ENCODE measurements at regions not wholly inside any gene's neighbourhood (a gene's known extent, or its start where the extent isn't known, plus 50 kb on each side); places are given as distances from the start of the nearest gene placed in this dataset.
"Not testable (repeated sequence)": the region's sequence is repeated elsewhere in the genome, so short reads cannot be mapped to it uniquely, and the experiment has no call there.

DNA sequence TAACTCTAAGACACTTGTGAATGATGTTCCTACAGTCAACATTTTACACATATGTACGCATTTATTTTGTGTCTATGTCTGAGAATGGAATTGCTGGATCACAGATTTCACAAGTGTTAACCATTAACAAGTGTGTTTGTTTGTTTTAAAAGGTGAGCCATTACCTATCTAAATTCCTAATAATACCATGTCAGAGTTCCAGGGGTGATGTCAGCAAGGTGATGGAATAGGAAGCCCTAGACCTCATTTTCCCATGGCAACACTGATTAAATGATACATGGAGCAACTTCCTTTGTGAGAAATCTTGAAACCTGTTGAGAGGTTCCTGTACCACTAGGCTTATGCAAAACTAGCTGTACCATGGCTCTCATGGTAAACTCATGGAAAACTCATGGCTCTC is 309.7 kb downstream of the CYLC2 start:
- H3K4me3 ChIP-seq (ENCODE audit: low read depth, low read length): no peak overlapping the region
- H3K27me3 ChIP-seq (ENCODE audit: control insufficient read depth, insufficient read depth, low read length): no peaks in the 10 kb centered on the region
- H3K9ac ChIP-seq (ENCODE audit: low read depth, low read length): no peak overlapping the region
- no peaks in the 10 kb centered on the region for H3K36me3 ChIP-seq (ENCODE audit: control insufficient read depth, insufficient read depth, low read length)
- H3K4me1 ChIP-seq (ENCODE audit: control insufficient read depth, insufficient read depth, low read length): no peaks in the 10 kb centered on the region
- H3K27ac ChIP-seq (ENCODE audit: low read depth, low read length): no peak overlapping the region
- H3K9me3 ChIP-seq (ENCODE audit: control insufficient read depth, insufficient read depth, low read length): no peaks in the 10 kb centered on the region; the same call in 1 of the 2 replicates

DNA sequence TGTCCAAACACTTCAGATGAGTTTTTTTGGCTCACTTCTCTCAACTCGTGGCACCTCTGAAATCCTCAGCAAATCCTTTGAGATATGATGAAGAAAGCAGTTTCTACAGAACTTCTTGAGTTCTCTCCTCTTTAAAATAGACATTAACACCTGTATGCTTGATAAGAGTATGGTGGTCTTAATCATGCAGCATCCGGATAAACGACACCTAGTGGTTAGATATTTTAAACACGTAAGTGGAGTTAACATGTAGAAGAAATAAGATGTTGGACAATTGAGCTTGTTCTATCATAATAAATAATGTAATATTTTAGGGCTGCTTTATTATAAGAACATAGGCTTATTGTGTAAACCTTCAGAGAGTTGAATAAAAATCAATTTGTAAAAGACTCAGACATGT is 324.8 kb downstream of the CYLC2 start:
- Histone ChIP-seq H3K9me3 (ENCODE audit: control insufficient read depth, insufficient read depth, low read length) (no peaks in the 10 kb centered on the region), H3K4me1 (ENCODE audit: control insufficient read depth, insufficient read depth, low read length) (no peaks in the 10 kb centered on the region), H3K27ac (ENCODE audit: low read depth, low read length) (no peak overlapping the region), H3K36me3 (ENCODE audit: control insufficient read depth, insufficient read depth, low read length) (no peaks in the 10 kb centered on the region), H3K9ac (ENCODE audit: low read depth, low read length) (no peak overlapping the region), H3K27me3 (ENCODE audit: control insufficient read depth, insufficient read depth, low read length) (no peaks in the 10 kb centered on the region), H3K4me3 (ENCODE audit: low read depth, low read length) (no peak overlapping the region)

DNA sequence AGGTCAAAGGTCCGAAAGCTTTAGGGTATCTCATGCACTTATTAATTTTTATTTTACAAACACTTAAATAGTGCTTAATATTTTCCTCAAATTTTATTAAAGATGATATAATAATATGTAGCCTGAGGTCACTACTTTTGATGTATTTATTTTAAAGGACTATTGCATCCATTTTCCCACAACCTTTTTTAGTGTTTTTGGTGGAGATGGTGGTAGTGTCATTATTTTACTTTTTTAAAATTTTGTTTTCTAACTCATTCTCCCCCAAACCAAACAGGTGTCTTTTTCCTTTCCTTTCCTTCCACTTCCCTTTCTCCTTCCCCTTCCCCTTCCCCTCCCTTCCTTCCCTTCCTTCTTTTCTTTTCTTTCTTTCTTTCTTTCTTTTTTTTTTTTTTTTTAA is 328.6 kb downstream of the CYLC2 start:
- no peak overlapping the region for H3K4me3 ChIP-seq (ENCODE audit: low read depth, low read length)
- H3K36me3 ChIP-seq (ENCODE audit: control insufficient read depth, insufficient read depth, low read length): no peaks in the 10 kb centered on the region
- H3K27ac ChIP-seq (ENCODE audit: low read depth, low read length): no peak overlapping the region
- no peaks in the 10 kb centered on the region for H3K4me1 ChIP-seq (ENCODE audit: control insufficient read depth, insufficient read depth, low read length)
- no peaks in the 10 kb centered on the region for H3K27me3 ChIP-seq (ENCODE audit: control insufficient read depth, insufficient read depth, low read length)
- no peak overlapping the region for H3K9ac ChIP-seq (ENCODE audit: low read depth, low read length)
- no peaks in the 10 kb centered on the region for H3K9me3 ChIP-seq (ENCODE audit: control insufficient read depth, insufficient read depth, low read length)

- Histone ChIP-seq H3K9me3 (ENCODE audit: control insufficient read depth, insufficient read depth, low read length) (no peaks in the 10 kb centered on the region), H3K4me3 (ENCODE audit: low read depth, low read length) (no peak overlapping the region), H3K4me1 (ENCODE audit: control insufficient read depth, insufficient read depth, low read length) (no peaks in the 10 kb centered on the region), H3K9ac (ENCODE audit: low read depth, low read length) (no peak overlapping the region), H3K27ac (ENCODE audit: low read depth, low read length) (no peak overlapping the region), H3K36me3 (ENCODE audit: control insufficient read depth, insufficient read depth, low read length) (no peaks in the 10 kb centered on the region), H3K27me3 (ENCODE audit: control insufficient read depth, insufficient read depth, low read length) (no peaks in the 10 kb centered on the region)
Measured at GRCh38 chr9:103335461-103335860, 340.3 kb downstream of the CYLC2 start.

DNA sequence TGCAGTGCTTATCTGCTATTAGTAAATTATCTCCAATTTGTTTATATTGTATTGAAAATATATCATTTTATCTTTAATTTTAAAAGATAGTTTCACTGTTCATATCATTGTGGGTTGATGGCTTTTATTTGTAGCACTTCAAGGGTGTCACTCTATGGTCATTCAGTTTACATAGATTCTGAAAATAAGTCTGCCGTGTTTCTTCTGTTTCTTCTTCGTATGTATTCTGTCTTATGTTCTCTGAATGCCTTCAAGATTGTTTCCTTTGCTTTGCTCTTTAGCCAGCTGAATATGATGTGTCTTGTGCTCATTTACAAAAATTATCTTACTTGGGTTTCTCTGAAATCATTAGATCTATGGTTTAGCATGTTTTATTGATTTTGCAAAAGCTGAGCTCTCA is 359.9 kb downstream of the CYLC2 start:
- no peaks in the 10 kb centered on the region for H3K27me3 ChIP-seq (ENCODE audit: control insufficient read depth, insufficient read depth, low read length)
- no peaks in the 10 kb centered on the region for H3K4me1 ChIP-seq (ENCODE audit: control insufficient read depth, insufficient read depth, low read length)
- no peaks in the 10 kb centered on the region for H3K36me3 ChIP-seq (ENCODE audit: control insufficient read depth, insufficient read depth, low read length)
- H3K9ac ChIP-seq (ENCODE audit: low read depth, low read length): no peak overlapping the region
- peaks cover 7% of the 10 kb centered on the region for H3K9me3 ChIP-seq (ENCODE audit: control insufficient read depth, insufficient read depth, low read length)
- no peak overlapping the region for H3K27ac ChIP-seq (ENCODE audit: low read depth, low read length)
- H3K4me3 ChIP-seq (ENCODE audit: low read depth, low read length): no peak overlapping the region

DNA sequence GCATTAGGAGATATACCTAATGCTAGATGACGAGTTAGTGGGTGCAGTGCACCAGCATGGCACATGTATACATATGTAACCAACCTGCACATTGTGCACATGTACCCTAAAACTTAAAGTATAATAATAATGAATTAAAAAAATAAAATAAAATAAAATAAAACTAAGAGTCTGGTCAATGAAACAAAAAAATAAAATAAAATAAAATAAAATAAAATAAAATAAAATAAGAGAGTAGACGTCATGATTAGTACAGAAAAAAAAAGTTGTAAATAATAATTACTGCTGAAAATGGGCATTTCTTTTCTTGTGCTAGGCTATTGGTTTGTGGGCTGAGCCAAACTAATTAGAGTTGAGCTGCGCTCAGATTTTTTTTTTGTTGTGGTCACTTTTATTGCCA is 362.8 kb downstream of the CYLC2 start:
- H3K27me3 ChIP-seq (ENCODE audit: control insufficient read depth, insufficient read depth, low read length); H3K27ac ChIP-seq (ENCODE audit: low read depth, low read length); H3K9me3 ChIP-seq (ENCODE audit: control insufficient read depth, insufficient read depth, low read length); H3K9ac ChIP-seq (ENCODE audit: low read depth, low read length); H3K36me3 ChIP-seq (ENCODE audit: control insufficient read depth, insufficient read depth, low read length); H3K4me1 ChIP-seq (ENCODE audit: control insufficient read depth, insufficient read depth, low read length); H3K4me3 ChIP-seq (ENCODE audit: low read depth, low read length): not testable (repeated sequence)

- Histone ChIP-seq H3K9me3 (ENCODE audit: control insufficient read depth, insufficient read depth, low read length) (no peaks in the 10 kb centered on the region), H3K27ac (ENCODE audit: low read depth, low read length) (no peak overlapping the region)
Measured at GRCh38 chr9:103361906-103362305, 366.8 kb downstream of the CYLC2 start.

DNA sequence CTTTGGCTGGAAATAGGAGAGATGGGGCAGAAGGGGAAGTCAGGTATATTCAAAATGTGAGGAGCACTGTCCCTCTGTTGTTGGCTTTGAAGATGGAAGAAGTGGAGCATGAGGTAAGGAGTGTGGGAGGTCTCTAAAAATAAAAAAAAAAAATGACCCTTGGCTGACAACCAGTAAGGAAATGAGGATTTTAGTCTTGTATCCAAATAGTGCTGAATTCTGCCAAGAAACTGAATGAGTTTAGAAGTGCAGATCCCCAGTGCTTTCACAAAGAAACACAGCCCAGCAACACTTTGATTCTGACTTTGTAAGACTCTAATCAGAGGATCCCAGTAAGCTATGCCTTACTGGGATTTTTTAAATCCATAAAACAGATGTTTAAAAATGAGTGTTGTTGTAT is 367.9 kb downstream of the CYLC2 start:
- Histone ChIP-seq H3K4me1 (ENCODE audit: control insufficient read depth, insufficient read depth, low read length) (no peaks in the 10 kb centered on the region), H3K36me3 (ENCODE audit: control insufficient read depth, insufficient read depth, low read length) (no peaks in the 10 kb centered on the region), H3K9ac (ENCODE audit: low read depth, low read length) (no peak overlapping the region), H3K9me3 (ENCODE audit: control insufficient read depth, insufficient read depth, low read length) (no peaks in the 10 kb centered on the region), H3K27ac (ENCODE audit: low read depth, low read length) (no peak overlapping the region), H3K27me3 (ENCODE audit: control insufficient read depth, insufficient read depth, low read length) (no peaks in the 10 kb centered on the region), H3K4me3 (ENCODE audit: low read depth, low read length) (no peak overlapping the region)

More at GRCh38 chr9:103361906-103362305, 366.8 kb downstream of the CYLC2 start:
- Histone ChIP-seq H3K9ac (ENCODE audit: low read depth, low read length) (no peak overlapping the region), H3K4me1 (ENCODE audit: control insufficient read depth, insufficient read depth, low read length) (no peaks in the 10 kb centered on the region), H3K4me3 (ENCODE audit: low read depth, low read length) (no peak overlapping the region), H3K36me3 (ENCODE audit: control insufficient read depth, insufficient read depth, low read length) (no peaks in the 10 kb centered on the region), H3K27me3 (ENCODE audit: control insufficient read depth, insufficient read depth, low read length) (no peaks in the 10 kb centered on the region)

GRCh38 chr9:103364753-103365152 is 369.6 kb downstream of the CYLC2 start:
- no peaks in the 10 kb centered on the region for H3K9me3 ChIP-seq (ENCODE audit: control insufficient read depth, insufficient read depth, low read length)
- no peaks in the 10 kb centered on the region for H3K36me3 ChIP-seq (ENCODE audit: control insufficient read depth, insufficient read depth, low read length)
- H3K4me1 ChIP-seq (ENCODE audit: control insufficient read depth, insufficient read depth, low read length): no peaks in the 10 kb centered on the region
- no peaks in the 10 kb centered on the region for H3K27me3 ChIP-seq (ENCODE audit: control insufficient read depth, insufficient read depth, low read length)
- H3K27ac ChIP-seq (ENCODE audit: low read depth, low read length): no peak overlapping the region
- no peak overlapping the region for H3K9ac ChIP-seq (ENCODE audit: low read depth, low read length)
- H3K4me3 ChIP-seq (ENCODE audit: low read depth, low read length): no peak overlapping the region

DNA sequence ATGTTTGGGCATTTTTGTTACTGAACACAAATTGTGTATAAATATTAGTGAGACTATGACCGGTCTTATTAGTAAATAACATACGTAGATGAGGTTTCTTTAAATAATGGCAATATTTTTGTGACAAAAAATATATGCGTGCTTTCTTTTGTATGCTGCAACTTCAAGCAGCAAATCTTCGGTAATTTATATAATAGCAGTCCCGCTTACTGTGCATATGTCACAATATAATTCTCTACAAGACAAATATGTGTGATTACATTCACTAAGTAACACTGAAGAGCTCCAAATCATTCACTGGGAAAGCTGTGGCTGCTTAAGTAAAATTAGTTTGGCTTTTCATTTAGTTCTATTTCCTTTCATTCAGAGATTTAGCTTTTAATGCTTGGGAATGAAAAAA is 376.0 kb downstream of the CYLC2 start:
- Histone ChIP-seq H3K9ac (ENCODE audit: low read depth, low read length) (no peak overlapping the region), H3K27me3 (ENCODE audit: control insufficient read depth, insufficient read depth, low read length) (no peaks in the 10 kb centered on the region), H3K9me3 (ENCODE audit: control insufficient read depth, insufficient read depth, low read length) (no peaks in the 10 kb centered on the region), H3K36me3 (ENCODE audit: control insufficient read depth, insufficient read depth, low read length) (no peaks in the 10 kb centered on the region), H3K27ac (ENCODE audit: low read depth, low read length) (no peak overlapping the region), H3K4me3 (ENCODE audit: low read depth, low read length) (no peak overlapping the region), H3K4me1 (ENCODE audit: control insufficient read depth, insufficient read depth, low read length) (no peaks in the 10 kb centered on the region)

GRCh38 chr9:103372828-103373227 is 377.7 kb downstream of the CYLC2 start:
- Histone ChIP-seq H3K36me3 (ENCODE audit: control insufficient read depth, insufficient read depth, low read length) (no peaks in the 10 kb centered on the region), H3K27ac (ENCODE audit: low read depth, low read length) (no peak overlapping the region), H3K9me3 (ENCODE audit: control insufficient read depth, insufficient read depth, low read length) (no peaks in the 10 kb centered on the region), H3K27me3 (ENCODE audit: control insufficient read depth, insufficient read depth, low read length) (no peaks in the 10 kb centered on the region), H3K4me1 (ENCODE audit: control insufficient read depth, insufficient read depth, low read length) (no peaks in the 10 kb centered on the region), H3K4me3 (ENCODE audit: low read depth, low read length) (no peak overlapping the region), H3K9ac (ENCODE audit: low read depth, low read length) (no peak overlapping the region)

DNA sequence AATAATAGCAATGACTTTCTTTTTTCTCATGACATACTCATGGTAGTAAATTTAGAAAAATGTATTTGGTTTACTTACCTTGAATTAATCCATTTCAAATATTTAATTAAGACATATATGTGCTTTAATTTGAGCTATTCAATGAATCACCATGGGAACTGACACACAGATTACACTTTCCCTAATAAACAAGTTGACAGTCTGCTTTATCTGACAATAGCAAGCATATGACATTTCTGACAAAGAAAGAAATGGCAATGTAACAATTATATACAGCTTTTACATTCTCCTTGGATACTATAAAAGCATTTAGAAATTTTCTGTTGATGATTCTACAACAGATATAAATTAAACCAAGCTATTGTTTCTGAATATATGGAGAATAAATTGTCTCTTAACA is 382.5 kb downstream of the CYLC2 start:
- no peaks in the 10 kb centered on the region for H3K36me3 ChIP-seq (ENCODE audit: control insufficient read depth, insufficient read depth, low read length)
- no peaks in the 10 kb centered on the region for H3K4me1 ChIP-seq (ENCODE audit: control insufficient read depth, insufficient read depth, low read length)
- no peaks in the 10 kb centered on the region for H3K9me3 ChIP-seq (ENCODE audit: control insufficient read depth, insufficient read depth, low read length)
- no peak overlapping the region for H3K9ac ChIP-seq (ENCODE audit: low read depth, low read length)
- no peak overlapping the region for H3K27ac ChIP-seq (ENCODE audit: low read depth, low read length)
- no peak overlapping the region for H3K4me3 ChIP-seq (ENCODE audit: low read depth, low read length)
- H3K27me3 ChIP-seq (ENCODE audit: control insufficient read depth, insufficient read depth, low read length): no peaks in the 10 kb centered on the region
